HG03196 (cell line): ENCODE measurements at regions not wholly inside any gene's neighbourhood (a gene's known extent, or its start where the extent isn't known, plus 50 kb on each side); places are given as distances from the start of the nearest gene placed in this dataset.
"Not testable (repeated sequence)": the region's sequence is repeated elsewhere in the genome, so short reads cannot be mapped to it uniquely, and the experiment has no call there.

Experiments used
- ATAC-seq: cut with Tn5 transposase; IDR thresholded peaks from one replicate; pipeline ENCODE4 v1.9.1; 2021; ENCODE audit not compliant: unreplicated experiment

DNA sequence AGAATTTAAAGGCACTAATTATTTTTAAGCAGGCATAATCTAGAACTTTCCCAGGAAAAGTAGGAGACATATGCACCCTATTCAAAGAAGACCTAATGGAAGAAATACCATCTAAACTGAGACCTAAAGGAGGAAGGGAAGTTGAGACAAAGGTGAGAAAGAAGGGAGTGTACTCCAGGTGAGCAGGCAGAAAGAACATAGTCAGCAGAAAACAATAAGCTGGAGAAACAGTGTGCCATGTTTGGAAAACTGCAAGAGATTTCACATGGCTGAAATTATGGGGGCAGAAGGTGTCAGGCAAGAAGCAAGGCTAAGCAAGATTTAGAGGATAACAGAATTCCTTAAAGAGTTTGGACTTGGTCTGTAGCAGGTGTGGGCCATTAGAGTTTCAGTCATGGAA lies 167.0 kb upstream of the USP25 start:
- ATAC-seq, result no peak

DNA sequence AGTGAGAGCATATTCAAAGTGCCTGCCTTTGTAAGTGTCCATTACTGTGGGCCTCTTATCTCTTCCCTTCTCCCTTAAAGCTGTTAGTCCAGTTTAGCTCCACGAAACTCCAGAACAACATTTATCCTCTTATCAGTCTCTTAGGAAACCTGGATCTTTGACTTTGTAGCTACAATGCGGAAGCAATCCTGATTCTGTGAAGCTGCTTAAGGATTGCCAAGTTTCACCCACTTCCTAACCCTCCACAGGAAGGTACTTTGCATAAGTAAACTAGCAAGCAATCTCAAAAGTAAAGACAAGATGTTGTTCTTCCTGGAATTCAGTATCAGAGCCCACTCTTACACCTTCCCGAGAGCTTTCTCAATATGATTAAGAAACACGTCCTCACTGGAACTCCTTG lies 164.9 kb upstream of the USP25 start:
- no peak for ATAC-seq

DNA sequence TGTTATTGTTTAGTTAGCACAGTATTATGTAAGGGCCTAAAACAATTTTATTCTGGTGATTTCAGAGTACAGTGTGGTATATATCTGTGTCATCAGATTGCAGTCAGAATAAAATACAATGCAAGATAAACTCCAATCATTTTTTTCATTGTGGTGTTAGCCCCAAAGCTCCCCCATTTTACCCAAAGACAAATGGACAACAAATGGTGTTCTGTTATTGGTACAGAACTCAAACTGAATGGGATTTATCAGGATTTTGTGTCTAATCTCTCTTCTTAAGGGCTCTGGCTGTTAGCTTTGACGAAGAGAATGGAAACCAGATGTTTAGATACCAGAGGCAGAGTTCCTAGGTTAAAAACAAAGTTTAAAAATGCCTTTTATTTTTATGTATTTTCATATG lies 163.1 kb upstream of the USP25 start:
- ATAC-seq, result no peak

DNA sequence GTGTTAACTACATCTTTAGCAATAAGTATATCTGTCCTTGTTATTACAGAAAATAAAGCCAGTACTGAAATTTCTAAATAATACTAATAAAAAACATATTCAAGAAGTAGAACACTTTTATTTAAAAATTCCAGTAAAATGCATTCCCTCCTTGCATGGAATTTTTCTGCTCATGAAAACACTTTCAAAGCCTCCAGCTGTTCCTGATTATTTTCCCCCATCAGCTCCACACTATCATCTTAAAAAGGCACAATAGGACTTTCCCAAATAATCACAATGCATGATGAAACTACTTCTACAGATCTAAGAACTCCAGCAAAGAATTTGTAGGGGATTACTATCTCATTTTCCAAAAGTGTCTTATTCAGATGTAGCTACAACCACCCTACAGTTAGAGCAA lies 162.6 kb upstream of the USP25 start:
- no peak for ATAC-seq

DNA sequence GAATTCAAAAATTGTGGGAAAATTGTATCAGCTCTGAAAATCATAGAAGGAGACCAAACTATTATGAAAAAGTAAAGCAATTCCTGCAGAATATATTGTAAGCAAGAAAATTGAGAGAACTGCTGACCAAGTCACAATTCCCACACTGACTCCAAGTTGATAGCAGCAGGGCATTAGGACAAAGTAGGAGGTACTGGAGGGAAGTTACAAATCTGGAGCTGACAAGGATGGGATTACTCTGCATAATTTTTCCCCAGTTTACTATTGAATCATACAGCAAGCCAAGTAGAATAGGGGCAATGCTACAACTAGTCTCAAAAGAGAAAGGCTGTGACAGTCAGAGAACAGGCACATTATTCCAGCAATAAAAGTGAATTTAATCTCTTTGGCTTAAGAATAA lies 161.3 kb upstream of the USP25 start:
- no peak for ATAC-seq

DNA sequence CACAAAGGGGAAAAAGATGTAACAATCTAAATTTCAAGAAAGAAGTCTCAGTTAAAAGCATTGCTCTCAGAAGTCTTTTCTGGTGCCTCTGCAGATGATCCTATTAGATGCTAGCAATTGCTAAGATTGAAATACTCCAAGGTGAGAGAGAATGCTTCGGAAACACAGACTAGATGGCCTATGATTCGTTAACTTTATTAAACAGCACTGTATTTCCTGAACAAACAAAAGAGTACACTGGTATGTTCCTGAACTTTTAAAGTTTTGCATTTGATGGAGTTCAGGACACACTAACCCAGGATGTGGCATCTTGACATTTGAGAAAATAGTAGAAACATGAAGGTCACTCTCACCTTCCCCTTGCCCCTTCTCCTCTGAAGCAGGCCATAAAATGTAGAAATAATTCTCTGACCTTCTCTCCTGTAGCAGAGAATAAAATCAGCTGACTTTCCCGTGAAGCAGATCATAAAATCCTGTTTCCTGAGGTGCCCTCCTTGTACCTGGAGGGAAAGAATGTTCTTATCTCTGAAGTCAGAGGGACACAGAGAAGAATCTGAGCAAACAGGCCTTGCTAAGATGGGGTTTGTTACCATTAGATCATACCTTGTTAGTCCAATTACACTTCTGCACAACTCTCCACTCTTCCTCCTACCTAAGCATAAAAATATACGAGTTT lies 142.9 kb upstream of the USP25 start:
- no peak for ATAC-seq

DNA sequence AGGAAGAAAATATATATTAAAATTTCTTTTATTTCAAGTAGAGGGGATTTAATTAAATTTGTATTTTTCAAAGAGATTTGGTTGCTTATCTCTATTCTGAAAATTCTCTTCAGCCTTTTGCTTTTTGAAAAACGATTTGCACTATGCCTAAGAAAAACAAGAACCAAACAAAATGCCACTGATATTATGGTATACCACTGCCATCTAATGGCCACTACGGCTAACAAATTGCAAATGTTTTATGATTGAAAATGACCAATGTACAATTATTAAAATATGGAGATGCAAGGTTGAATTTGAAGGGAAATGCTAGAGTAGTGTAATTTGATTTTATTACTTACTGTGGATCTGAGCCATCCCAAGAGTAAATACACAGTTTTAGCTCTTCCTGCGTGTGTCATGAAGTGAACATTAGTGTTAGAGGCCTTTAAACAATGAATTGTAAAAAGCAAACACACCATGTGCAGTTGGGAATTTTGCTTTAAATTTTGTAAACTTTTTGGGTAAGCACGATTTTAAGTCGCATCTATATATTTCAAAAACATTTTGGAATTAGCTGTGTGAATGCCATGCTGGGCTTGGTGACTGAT lies 137.4 kb upstream of the USP25 start:
- no peak for ATAC-seq

DNA sequence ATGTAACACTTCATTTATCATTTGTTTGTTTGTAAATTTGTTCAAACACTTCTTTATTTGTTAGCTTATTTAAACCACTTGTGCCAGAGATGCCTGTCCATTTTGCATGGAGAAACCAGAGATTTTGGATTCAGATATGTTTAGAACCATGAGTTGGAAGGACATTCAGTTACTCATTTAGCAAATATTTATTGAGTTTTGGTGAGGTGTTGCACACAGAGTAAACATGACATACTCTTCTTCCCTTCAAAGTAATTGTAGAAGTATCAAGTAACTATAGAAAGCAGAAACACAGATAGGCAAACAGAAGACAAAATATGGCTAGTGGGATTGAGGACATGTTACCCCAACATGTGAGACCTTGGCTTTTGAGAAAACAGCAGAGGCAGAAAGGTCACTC lies 136.8 kb upstream of the USP25 start:
- no peak for ATAC-seq

DNA sequence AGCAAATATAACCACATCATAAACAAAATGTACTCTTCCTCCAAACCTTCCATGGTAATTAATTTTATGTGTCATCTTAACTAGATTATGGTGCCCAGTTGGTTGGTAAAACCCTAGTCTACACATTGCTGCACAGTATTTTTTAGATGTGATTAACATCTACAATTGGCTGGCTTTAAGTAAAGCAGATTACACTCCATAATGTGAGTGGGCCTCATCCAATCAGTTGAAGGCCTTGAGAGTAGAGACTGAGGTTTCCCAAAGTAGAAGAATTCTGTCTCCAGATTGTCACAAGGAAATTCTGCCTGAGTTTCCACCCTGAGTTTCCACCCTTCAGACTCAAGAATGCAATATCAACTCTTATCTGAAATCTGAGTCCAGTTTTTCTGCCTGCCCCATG lies 128.4 kb upstream of the USP25 start:
- no peak for ATAC-seq

DNA sequence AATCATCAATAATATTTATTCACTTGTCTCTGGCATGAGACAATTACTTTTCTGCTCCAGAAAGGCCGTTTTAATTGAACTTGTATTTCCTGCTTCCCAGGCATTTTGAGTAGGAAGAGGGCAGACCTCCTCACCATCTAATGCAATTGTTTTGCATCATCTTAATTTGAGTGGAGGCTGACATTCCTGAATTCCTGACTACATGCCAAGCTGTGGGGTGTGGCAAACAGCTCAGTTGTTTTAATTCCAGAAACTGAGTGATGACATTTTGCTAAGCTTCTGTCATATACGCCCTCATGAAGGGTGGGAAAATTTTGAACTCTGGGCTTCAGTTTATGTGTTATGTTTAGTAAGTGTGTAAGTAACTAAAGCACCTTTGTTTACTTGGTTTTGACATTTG lies 125.4 kb upstream of the USP25 start:
- no peak for ATAC-seq

DNA sequence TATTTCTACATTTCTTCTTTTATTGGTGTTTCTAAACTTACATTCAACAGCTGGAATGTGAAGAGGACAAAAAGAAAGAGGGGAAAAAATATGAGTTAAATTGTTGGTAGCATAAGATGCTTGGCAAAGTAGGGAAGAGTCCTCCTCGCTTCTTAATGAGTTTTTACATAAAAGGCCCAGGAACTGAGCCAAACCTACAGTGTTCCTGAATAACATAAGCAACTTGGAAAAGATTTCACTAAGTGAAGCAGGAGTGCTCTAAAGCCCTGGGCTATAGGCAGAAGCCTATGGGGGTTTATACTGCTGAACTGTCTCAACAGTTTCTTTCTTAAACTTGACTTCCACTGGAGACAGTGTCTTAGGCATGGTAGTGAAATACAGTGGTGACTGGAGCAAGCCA lies 115.0 kb upstream of the USP25 start:
- ATAC-seq, result no peak

DNA sequence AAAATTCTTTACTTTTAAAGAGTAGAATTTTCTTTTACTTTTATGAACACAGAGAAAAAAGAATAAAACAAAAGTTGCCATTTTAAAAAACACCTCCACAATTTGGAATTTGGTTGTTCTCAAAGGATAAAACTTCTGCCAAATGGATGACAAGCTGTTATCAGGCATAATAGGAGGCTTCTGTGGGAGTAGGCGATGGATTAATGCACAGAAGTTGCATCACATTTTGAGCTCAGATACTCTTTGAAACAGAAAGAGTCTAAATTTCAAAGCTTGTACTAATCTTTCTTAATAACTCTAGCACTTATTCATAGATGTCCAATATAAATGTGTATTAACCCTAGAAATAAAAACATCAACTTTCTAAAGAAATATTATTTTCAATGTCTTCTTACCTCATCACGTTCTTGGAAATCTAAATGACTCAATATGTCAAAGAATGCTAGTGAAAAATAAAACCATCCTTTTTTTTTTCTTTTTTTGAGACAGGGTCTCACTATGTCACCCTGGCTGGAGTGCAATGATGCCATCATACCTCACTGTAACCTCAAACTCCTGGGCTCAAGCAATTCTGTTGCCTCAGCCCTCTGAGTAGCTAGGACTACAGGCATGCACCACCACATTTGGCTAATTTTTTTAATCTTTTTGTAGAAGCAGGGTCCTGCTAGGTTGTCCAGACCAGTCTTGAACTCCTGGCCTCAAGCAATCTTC lies 112.8 kb upstream of the USP25 start:
- ATAC-seq, result no peak

DNA sequence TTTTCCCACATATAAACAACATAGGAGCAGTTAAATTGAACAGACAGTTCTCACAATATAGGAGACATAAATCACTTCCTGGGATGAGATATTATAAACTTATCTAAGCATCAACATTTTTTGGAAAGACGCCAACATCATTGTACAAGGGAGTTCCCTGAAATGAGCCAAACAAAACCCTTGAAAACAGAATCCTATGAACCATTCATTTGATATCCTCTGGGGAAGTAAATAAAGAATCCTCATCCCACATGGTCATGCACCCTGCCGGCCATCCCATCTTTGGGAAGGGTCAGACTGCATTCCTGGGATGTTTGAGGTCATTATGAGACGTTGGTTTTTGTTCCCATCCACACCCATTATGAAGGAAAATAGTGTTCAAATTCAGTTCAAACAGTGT lies 111.8 kb upstream of the USP25 start:
- no peak for ATAC-seq

DNA sequence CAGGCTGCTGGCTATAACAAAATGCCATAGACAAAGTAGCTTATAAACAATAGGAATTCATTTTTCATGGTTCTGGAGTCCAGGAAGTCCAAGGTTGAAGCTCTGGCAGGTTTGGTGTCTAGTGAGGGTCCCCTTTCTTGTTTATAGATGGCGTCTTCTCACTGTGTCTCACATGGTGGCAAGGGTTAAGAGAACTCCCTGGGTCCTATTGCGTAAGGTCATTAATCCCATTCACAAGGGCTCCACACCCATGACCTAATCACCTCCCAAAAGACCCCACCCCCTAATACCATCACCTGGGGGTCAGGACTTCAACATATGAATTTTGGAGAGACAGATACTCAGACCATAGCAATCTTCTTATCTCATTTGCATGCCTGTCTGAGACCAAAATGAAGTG lies 108.9 kb upstream of the USP25 start:
- no peak for ATAC-seq

DNA sequence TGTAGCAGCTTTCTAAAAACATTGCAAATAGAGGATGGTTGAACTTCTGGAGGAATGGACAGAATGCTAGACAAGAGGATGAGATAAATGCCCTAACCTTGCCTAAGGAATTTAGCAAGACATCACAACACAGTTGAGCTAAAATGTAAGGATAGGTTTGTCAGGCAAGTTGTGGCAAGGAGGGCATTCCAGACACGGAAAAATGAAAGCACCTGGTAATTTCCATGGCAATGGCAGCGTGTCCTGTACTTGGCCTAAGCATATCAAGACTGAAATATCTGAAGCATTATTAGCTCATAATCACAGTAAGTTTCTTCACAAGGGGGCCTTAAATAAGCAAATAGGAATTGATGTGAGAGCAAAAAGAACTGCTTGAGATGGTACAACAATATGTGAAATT lies 105.1 kb upstream of the USP25 start:
- no peak for ATAC-seq

DNA sequence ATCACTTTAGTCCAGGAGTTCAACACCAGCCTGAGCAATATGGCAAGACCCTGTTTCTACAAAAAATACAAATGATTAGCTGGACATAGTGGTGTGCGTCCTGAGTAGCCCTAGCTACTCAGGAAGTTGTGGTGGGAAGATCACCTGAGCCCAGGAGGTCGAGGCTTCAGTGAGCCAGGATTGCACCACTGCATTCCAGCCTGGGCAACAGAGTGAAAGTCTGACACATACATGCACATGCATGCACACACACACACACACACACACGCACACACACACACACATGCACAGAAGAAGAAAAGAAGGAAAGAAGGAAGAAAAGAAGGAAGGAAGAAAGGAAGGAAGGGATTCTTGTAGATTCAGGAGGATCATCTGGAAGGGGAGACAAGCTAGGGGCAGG lies 104.4 kb upstream of the USP25 start:
- ATAC-seq, result no peak

DNA sequence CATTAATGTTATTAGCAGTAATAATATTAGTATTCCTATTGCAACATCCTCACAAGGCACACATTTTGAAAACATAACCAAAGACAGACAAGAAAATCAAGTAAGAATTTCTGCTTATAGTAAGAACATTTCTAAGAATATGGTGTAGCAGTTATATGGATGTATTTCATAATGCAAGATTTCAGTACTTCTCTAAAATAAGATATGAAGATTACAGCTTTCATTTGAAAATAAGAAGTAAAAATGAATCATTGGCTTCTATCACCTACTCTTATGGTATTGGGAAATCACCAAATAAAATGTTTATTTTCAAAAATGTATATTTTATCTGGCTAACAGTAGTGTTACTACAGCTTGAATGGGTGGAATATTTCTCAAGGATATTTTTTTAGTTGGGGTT lies 103.8 kb upstream of the USP25 start:
- no peak for ATAC-seq

DNA sequence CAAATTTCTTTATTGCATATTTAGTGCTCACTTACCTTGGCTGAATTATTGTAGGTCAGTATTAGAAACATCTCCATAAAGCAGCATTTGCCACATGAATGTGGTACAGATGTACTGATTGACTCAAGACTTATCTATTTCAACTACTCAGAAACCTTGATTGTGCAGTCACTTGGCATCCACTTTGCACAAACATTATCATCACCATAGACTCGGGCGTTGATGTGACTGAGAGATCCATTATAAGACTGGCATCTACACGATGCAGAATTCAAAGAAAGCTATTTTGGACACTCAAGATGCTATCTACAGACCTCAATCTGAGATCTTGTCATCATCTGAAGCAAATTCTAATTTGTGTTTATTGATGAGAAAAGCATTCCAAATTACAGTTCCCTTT lies 102.8 kb upstream of the USP25 start:
- ATAC-seq, result no peak

DNA sequence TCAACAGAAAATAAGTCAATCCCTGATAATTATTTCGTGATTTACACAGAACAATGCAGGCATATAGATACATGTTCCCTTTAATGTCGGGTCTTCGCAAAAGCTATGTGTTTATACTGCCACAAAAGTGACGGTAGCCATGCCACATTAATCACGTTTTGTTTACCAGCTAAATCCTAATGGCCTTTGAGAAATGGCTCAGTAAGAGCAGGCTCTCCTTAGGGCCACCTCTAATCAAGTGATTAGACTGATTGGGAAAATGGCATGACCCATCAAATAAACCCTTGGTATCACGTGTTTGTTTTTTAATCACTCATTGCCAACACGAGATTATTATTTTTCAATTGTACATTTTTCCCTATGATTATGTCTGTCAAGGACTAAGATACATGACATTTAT lies 102.0 kb upstream of the USP25 start:
- ATAC-seq, result no peak

DNA sequence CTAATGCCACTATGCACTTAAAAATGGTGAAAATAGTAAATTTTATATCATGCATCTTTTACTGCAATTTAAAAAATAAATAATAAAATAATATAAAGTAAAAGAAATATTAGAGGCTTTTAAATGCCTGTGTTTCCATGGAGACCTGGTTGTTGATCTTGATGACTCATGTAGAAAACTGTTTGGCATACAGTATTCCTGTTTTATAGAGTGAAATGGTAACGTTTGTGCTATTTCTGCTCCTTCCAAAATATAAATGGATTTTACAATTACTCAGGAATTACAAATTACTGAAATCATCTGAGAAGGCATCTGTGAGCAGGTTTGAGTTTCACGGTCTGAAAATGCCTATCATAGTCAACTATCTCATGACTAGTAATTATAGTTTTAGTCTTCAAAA lies 98.4 kb upstream of the USP25 start:
- no peak for ATAC-seq

DNA sequence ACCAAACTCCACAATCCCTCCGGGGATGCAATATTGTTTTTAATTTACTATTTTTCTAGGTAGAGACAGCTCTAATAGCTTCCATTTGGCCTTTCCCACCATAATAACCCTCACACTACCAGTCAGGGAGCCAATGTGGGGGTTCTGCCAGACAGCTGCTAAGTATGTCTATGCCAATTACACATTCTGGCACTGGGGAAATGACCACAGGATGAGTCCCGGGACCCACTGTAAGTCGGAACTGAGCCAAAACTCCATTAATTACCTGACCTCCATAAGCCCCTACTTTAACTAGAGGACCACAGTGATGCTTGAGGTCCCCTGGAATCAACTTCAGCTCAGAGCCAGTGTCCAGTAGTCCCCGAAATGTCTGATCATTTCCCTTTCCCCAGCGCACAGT lies 95.2 kb upstream of the USP25 start:
- ATAC-seq, result not testable (repeated sequence)

DNA sequence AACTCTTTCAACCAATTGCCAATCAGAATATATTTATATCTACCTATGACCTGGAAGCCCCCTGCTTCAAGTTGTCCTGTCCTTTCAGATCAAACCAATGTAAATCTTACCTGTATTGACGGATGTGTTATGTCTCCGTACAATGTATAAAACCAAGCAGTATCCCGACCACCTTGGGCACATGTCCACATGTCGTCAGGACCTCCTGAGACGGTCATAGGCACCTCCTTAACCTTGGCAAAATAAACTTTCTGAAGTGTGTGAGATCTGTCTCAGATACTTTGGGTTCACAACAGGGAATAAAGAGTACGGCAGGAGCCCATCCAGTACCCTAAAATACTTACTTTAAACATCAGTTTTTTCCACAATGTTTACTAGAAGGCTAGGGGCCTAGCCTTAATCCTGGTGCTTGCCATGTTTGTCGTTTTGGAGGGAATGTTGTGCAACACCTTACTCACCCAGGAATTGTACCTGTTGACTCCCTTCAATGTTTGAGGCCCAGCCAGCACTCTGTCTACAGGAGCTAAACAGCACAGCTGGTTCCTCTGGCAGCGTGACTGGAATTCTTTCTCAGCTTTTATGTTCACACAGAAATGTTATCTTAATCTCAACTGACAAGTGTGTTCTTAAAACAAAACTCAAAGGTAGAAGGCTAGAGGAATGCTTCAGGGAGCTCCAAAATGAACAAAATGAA lies 90.8 kb upstream of the USP25 start:
- ATAC-seq, result no peak
